ENCODE measurements at regions not wholly inside any gene's neighbourhood (a gene's known extent, or its start where the extent isn't known, plus 50 kb on each side); places are given as distances from the start of the nearest gene placed in this dataset.
A peak's percentile ranks its signal among the peaks of the same experiment; 100 is the strongest.
"Not testable (repeated sequence)": the region's sequence is repeated elsewhere in the genome, so short reads cannot be mapped to it uniquely, and the experiment has no call there.

GRCh38 chr9:103304797-103305196, 309.7 kb downstream of the CYLC2 start:
- peak in 1 of 4 donors; percentile 53 for ATAC-seq
- no peak for DNase-seq
- no peak overlapping the region for H3K4me3 ChIP-seq
- no peak overlapping the region for H3K27ac ChIP-seq
- no peaks in the 10 kb centered on the region for H3K4me1 ChIP-seq
- H3K36me3 ChIP-seq, result no peaks in the 10 kb centered on the region
- H3K27me3 ChIP-seq, result no peaks in the 10 kb centered on the region
- TF ChIP-seq, protein P1, sequence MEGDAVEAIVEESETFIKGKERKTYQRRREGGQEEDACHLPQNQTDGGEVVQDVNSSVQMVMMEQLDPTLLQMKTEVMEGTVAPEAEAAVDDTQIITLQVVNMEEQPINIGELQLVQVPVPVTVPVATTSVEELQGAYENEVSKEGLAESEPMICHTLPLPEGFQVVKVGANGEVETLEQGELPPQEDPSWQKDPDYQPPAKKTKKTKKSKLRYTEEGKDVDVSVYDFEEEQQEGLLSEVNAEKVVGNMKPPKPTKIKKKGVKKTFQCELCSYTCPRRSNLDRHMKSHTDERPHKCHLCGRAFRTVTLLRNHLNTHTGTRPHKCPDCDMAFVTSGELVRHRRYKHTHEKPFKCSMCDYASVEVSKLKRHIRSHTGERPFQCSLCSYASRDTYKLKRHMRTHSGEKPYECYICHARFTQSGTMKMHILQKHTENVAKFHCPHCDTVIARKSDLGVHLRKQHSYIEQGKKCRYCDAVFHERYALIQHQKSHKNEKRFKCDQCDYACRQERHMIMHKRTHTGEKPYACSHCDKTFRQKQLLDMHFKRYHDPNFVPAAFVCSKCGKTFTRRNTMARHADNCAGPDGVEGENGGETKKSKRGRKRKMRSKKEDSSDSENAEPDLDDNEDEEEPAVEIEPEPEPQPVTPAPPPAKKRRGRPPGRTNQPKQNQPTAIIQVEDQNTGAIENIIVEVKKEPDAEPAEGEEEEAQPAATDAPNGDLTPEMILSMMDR (IDR thresholded peaks at IDR 0.05), result no peak
- no peak for TF ChIP-seq POLR2A (IDR thresholded peaks at IDR 0.05)
- peaks cover 0 to 3% (median 0%) of the 10 kb centered on the region in 4 donors for H3K9me3 ChIP-seq
- 39% methylated on average over 1 of the region's 1 CpG for WGBS (ENCODE audit: insufficient coverage, low coverage, low lambda C conversion rate, missing lambda C conversion rate)
- intact Hi-C loops (cut with DNase I), result no loop called here

GRCh38 chr9:103319979-103320378, 324.8 kb downstream of the CYLC2 start:
- no peak for ATAC-seq
- no peak overlapping the region for H3K4me3 ChIP-seq
- H3K27me3 ChIP-seq, result no peaks in the 10 kb centered on the region
- no peak for DNase-seq
- WGBS (ENCODE audit: insufficient coverage, low coverage, low lambda C conversion rate, missing lambda C conversion rate), result 15% methylated on average over 4 of the region's 4 CpGs
- no peak overlapping the region for H3K27ac ChIP-seq
- intact Hi-C loops (cut with DNase I), result no loop called here
- H3K4me1 ChIP-seq, result no peaks in the 10 kb centered on the region
- no peaks in the 10 kb centered on the region for H3K9me3 ChIP-seq
- TF ChIP-seq POLR2A (IDR thresholded peaks at IDR 0.05), result no peak
- TF ChIP-seq, protein P1 (IDR thresholded peaks at IDR 0.05), result peak in 2 of 4 donors; percentile 17 to 18
- H3K36me3 ChIP-seq, result no peaks in the 10 kb centered on the region

GRCh38 chr9:103323699-103324098, 328.6 kb downstream of the CYLC2 start:
- DNase-seq, result no peak
- no peak for ATAC-seq
- intact Hi-C loops (cut with DNase I), result no loop called here
- WGBS (ENCODE audit: insufficient coverage, low coverage, low lambda C conversion rate, missing lambda C conversion rate), result 30% methylated on average over 1 of the region's 1 CpG
- no peaks in the 10 kb centered on the region for H3K36me3 ChIP-seq
- no peaks in the 10 kb centered on the region for H3K9me3 ChIP-seq
- H3K4me1 ChIP-seq, result no peaks in the 10 kb centered on the region
- no peaks in the 10 kb centered on the region for H3K27me3 ChIP-seq
- TF ChIP-seq POLR2A (IDR thresholded peaks at IDR 0.05), result no peak
- TF ChIP-seq, protein P1 (IDR thresholded peaks at IDR 0.05), result no peak
- no peak overlapping the region for H3K27ac ChIP-seq
- H3K4me3 ChIP-seq, result no peak overlapping the region

DNA sequence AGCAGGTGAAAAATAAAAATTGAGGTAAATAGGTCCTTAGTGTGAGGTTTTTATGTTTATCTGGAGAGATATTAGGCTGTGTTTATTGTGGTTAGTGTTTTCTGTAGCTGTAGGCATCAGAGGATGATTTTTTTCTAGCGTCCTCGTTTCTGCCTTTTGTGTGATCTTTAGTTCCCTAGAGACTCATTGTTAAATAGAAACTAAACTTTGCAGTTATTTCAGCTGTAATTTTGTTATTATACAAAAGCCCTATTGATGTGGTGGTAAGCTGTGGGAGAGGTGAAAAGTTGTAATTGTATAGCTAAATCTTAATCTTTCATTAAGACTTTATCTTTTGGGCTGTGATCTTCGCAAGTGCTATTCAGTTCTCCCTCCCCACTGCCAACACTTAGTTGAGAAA, 340.3 kb downstream of the CYLC2 start:
- intact Hi-C loops (cut with DNase I), result no loop called here
- no peak for TF ChIP-seq POLR2A (IDR thresholded peaks at IDR 0.05)
- TF ChIP-seq, protein P1 (IDR thresholded peaks at IDR 0.05), result no peak
- Histone ChIP-seq H3K4me3 (no peak overlapping the region), H3K36me3 (no peaks in the 10 kb centered on the region), H3K4me1 (no peaks in the 10 kb centered on the region), H3K9me3 (no peaks in the 10 kb centered on the region), H3K27ac (no peak overlapping the region), H3K27me3 (no peaks in the 10 kb centered on the region)
- no peak for DNase-seq
- 44% methylated on average over 3 of the region's 3 CpGs for whole genome bisulfite sequencing (ENCODE audit: insufficient coverage, low coverage, low lambda C conversion rate, missing lambda C conversion rate)
- no peak for ATAC-seq

- intact Hi-C loops (cut with DNase I), result no loop called here
- TF ChIP-seq POLR2A (IDR thresholded peaks at IDR 0.05), result no peak
- TF ChIP-seq, protein P1 (IDR thresholded peaks at IDR 0.05), result no peak
- no peaks in the 10 kb centered on the region for H3K27me3 ChIP-seq
- no peaks in the 10 kb centered on the region for H3K9me3 ChIP-seq
- DNase-seq, result no peak
- ATAC-seq, result no peak
- WGBS (ENCODE audit: insufficient coverage, low coverage, low lambda C conversion rate, missing lambda C conversion rate), result 64% methylated on average over 2 of the region's 2 CpGs
- H3K36me3 ChIP-seq, result no peaks in the 10 kb centered on the region
- H3K4me3 ChIP-seq, result no peak overlapping the region
- no peak overlapping the region for H3K27ac ChIP-seq
- no peaks in the 10 kb centered on the region for H3K4me1 ChIP-seq
Measured at GRCh38 chr9:103355000-103355399, 359.9 kb downstream of the CYLC2 start.

GRCh38 chr9:103357980-103358379, 362.8 kb downstream of the CYLC2 start:
- H3K9me3 ChIP-seq; H3K27me3 ChIP-seq; DNase-seq; H3K27ac ChIP-seq; ATAC-seq; H3K4me3 ChIP-seq; H3K4me1 ChIP-seq; intact Hi-C loops (cut with DNase I); H3K36me3 ChIP-seq: not testable (repeated sequence)
- 64% methylated on average over 2 of the region's 3 CpGs for WGBS (ENCODE audit: insufficient coverage, low coverage, low lambda C conversion rate, missing lambda C conversion rate)

Data from right lobe of liver (tissue), 6 donors.